Esophagus muscularis mucosa (tissue), 4 donors: ENCODE measurements at regions not wholly inside any gene's neighbourhood (a gene's known extent, or its start where the extent isn't known, plus 50 kb on each side); places are given as distances from the start of the nearest gene placed in this dataset.
"Not testable (repeated sequence)": the region's sequence is repeated elsewhere in the genome, so short reads cannot be mapped to it uniquely, and the experiment has no call there.

Experiments
- DNase-seq: peaks from one replicate; pipeline ENCODE4 v3.0.0-alpha.2; 2017; ENCODE audit errors: extremely low spot score
- H3K27ac ChIP-seq, 4 donors: fragments of 200-600 bp; sonication (generic); replicated peaks in 1 of 4; 1 replicate in 3 of 4; 2 replicates in 1 of 4; pipeline ENCODE4 v1.5.1; 2016 to 2019; ENCODE audit warnings: mild to moderate bottlenecking in 1 of 4
- H3K27me3 ChIP-seq, 4 donors: fragments of 200-600 bp; sonication (generic); one replicate each; pipeline versions ENCODE4 v1.5.1 to v1.6.0; 2016 to 2019
- H3K36me3 ChIP-seq, 4 donors: fragments of 200-600 bp; sonication (generic); one replicate each; pipeline ENCODE4 v1.5.1; 2016 to 2019
- H3K4me1 ChIP-seq, 4 donors: fragments of 200-600 bp; sonication (generic); one replicate each; pipeline ENCODE4 v1.5.1; 2016 to 2019
- H3K4me3 ChIP-seq, 4 donors: fragments of 200-600 bp; sonication (generic); 1 replicate in 2 of 4; 2 replicates in 2 of 4; pipeline ENCODE4 v1.5.1; 2016 to 2019; ENCODE audit warnings: mild to moderate bottlenecking in 4 of 4, moderate library complexity in 1 of 4
- H3K9me3 ChIP-seq, 4 donors: fragments of 200-600 bp; sonication (generic); 1 replicate in 3 of 4; 2 replicates in 1 of 4; pipeline ENCODE4 v1.5.1; 2016 to 2019
- CTCF ChIP-seq, 3 experiments: fragments of 200-600 bp in 2 of 3; fragments of 450-650 bp in 1 of 3; sonication (generic) in 2 of 3; IDR thresholded peaks; one replicate each; pipeline ENCODE4 v1.5.1; 2017 to 2019; ENCODE audit warnings: antibody characterized with exemption in 3 of 3, mild to moderate bottlenecking in 2 of 3, moderate library complexity in 1 of 3
- EP300 ChIP-seq: sonication (generic); formaldehyde crosslinking; IDR thresholded peaks from one replicate; pipeline ENCODE4 v1.6.1; 2017; ENCODE audit warnings: antibody characterized with exemption
- POLR2A ChIP-seq: fragments of 450-650 bp; IDR thresholded peaks from one replicate; pipeline ENCODE4 v1.6.1; 2017; ENCODE audit warnings: antibody characterized with exemption, moderate library complexity, mild to moderate bottlenecking, low read depth
- POLR2AphosphoS5 ChIP-seq, 2 donors: sonication (generic); formaldehyde crosslinking; IDR thresholded peaks; one replicate each; pipeline ENCODE4 v1.6.1; 2017; ENCODE audit warnings: antibody characterized with exemption in 2 of 2
- WGBS: methylation state at CpG from one replicate; pipeline ENCODE4 v1.1.5; 2018; 5-methylcytosine and 5-hydroxymethylcytosine counted together
- intact Hi-C: fragments of 100-400 bp; cut with DNase I; formaldehyde crosslinking; loops from one replicate; pipeline ENCODE4 v1.15.1; 2023

- intact Hi-C loops: no loop called here
- DNase-seq: no peak
- WGBS: 87% methylated on average over 20 of the region's 20 CpGs
Measured at GRCh38 chr7:10475940-10476641, 497.6 kb upstream of the PHF14 start.

GRCh38 chr7:10476642-10477041 is 497.0 kb upstream of the PHF14 start:
- Histone ChIP-seq H3K27me3 (no peaks in the 10 kb centered on the region), H3K4me3 (no peak overlapping the region), H3K36me3 (no peaks in the 10 kb centered on the region), H3K4me1 (no peaks in the 10 kb centered on the region), H3K27ac (no peak overlapping the region), H3K9me3 (no peaks in the 10 kb centered on the region)
- TF ChIP-seq CTCF (IDR thresholded peaks at IDR 0.05) (no peak), POLR2A (no peak), POLR2AphosphoS5 (IDR thresholded peaks at IDR 0.05) (no peak), EP300 (no peak)
- DNase-seq: no peak
- intact Hi-C loops: no loop called here
- WGBS: 100% methylated on average over 5 of the region's 15 CpGs

More at GRCh38 chr7:10475940-10476641, 497.6 kb upstream of the PHF14 start:
- H3K4me1 ChIP-seq: no peaks in the 10 kb centered on the region
- no peaks in the 10 kb centered on the region for H3K36me3 ChIP-seq
- no peaks in the 10 kb centered on the region for H3K27me3 ChIP-seq
- H3K27ac ChIP-seq: no peak overlapping the region
- TF ChIP-seq CTCF (IDR thresholded peaks at IDR 0.05) (no peak), EP300 (no peak), POLR2AphosphoS5 (IDR thresholded peaks at IDR 0.05) (no peak), POLR2A (no peak)
- H3K9me3 ChIP-seq: no peaks in the 10 kb centered on the region
- no peak overlapping the region for H3K4me3 ChIP-seq

GRCh38 chr7:10483671-10484070 is 490.0 kb upstream of the PHF14 start:
- H3K27me3 ChIP-seq: no peaks in the 10 kb centered on the region
- H3K9me3 ChIP-seq: no peaks in the 10 kb centered on the region
- H3K36me3 ChIP-seq: no peaks in the 10 kb centered on the region
- H3K27ac ChIP-seq: no peak overlapping the region
- DNase-seq: no peak
- H3K4me1 ChIP-seq: no peaks in the 10 kb centered on the region
- no peak overlapping the region for H3K4me3 ChIP-seq
- intact Hi-C loops: no loop called here
- 80% methylated on average over 5 of the region's 5 CpGs for WGBS
- no peak for TF ChIP-seq POLR2AphosphoS5 (IDR thresholded peaks at IDR 0.05)
- TF ChIP-seq POLR2A: no peak
- no peak for TF ChIP-seq CTCF (IDR thresholded peaks at IDR 0.05)
- TF ChIP-seq EP300: no peak

- no peak for DNase-seq
- H3K4me1 ChIP-seq: no peaks in the 10 kb centered on the region
- intact Hi-C loops: no loop called here
- H3K36me3 ChIP-seq: no peaks in the 10 kb centered on the region
- no peak overlapping the region for H3K4me3 ChIP-seq
- H3K9me3 ChIP-seq: no peaks in the 10 kb centered on the region
- TF ChIP-seq CTCF (IDR thresholded peaks at IDR 0.05): no peak
- TF ChIP-seq EP300: no peak
- no peak for TF ChIP-seq POLR2AphosphoS5 (IDR thresholded peaks at IDR 0.05)
- no peak for TF ChIP-seq POLR2A
- no peaks in the 10 kb centered on the region for H3K27me3 ChIP-seq
- no peak overlapping the region for H3K27ac ChIP-seq
Measured at GRCh38 chr7:10484767-10485166, 488.9 kb upstream of the PHF14 start.

GRCh38 chr7:10501206-10501884 is 472.3 kb upstream of the PHF14 start:
- H3K4me1 ChIP-seq, H3K36me3 ChIP-seq, H3K27ac ChIP-seq, intact Hi-C loops, H3K4me3 ChIP-seq, H3K27me3 ChIP-seq, DNase-seq: not testable (repeated sequence)
- 88% methylated on average over 18 of the region's 18 CpGs for WGBS
- H3K9me3 ChIP-seq: peaks cover 0 to 30% (median 8%) of the 10 kb centered on the region in 4 donors
